Tongue (tissue), 1 donor: ENCODE measurements at regions not wholly inside any gene's neighbourhood (a gene's known extent, or its start where the extent isn't known, plus 50 kb on each side); places are given as distances from the start of the nearest gene placed in this dataset.
A peak's percentile ranks its signal among the peaks of the same experiment; 100 is the strongest.

Source experiments
- DNase-seq: peaks from one replicate; pipeline ENCODE4 v3.0.0-alpha.2; 2015

- DNase-seq, result no peak
Measured at GRCh38 chr1:232308616-232309015, 321.3 kb downstream of the SIPA1L2 start.

DNA sequence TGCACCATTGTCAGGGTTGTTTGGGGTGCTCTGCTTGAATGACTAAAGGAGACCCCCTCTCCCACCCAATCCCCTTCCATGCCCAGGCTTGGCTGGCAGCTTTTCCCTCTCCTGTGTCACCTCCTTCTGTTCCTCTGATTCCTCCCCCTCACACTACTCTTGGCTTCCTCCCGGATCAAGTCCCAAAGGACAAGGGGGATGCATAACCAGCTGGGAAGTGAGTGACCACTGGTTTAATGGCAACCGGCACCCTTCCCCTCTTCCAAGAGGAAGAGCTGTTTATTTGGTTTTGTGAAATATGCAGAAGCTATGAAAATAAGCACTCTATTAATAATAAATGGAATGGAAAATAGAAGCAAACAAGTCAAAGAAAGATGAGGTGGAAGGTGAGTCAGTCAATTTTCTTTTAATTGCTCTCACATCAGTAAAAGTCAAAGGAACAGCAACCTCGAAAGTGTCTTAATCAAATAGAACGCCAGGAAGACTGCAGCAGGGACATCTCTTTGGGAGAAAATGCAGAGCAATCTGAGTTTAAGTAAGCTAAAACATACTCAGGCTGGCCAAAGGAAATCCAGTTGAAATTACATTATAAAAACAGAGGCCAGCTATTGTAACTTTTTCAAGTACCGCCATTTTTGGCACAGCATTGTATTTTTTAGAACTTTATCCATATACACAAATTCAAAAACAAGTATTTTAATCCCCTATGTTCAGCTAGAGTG lies 322.5 kb downstream of the SIPA1L2 start:
- DNase-seq, result no peak

DNA sequence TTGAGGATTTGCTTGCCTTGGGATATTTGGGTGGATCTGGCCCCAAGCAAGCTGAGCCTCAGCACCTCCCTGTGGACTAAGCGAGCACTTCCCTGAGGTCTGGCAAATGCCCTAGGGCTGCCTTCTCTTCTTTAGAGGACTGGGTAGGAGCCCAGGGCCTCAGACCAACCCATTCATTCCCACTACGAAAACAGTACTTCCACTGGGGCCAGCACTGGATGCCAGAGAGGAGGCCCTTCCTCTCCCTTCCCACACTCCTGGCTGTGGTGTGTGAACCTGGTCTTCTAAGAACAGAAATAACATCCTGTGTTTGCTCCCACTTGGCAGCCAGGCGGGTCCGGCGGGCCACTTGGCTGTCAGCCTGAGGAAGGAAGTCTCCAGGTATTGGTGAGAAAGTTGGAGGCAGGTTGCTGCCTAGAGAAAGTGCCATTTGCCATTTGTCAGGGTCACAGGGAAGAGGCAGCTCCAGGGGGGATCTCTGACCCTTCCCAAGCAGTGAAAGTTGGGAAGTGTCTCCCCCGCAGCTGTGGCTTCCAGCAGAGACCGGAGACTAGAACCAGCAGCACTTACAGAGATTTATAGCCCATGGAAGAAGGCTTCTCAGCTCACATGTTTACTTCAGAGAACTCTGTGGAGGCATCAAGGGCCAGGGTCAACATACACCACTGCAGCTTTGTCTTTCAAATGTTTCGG lies 323.5 kb downstream of the SIPA1L2 start:
- DNase-seq, result no peak

- no peak for DNase-seq
Measured at GRCh38 chr1:232305050-232305449, 324.9 kb downstream of the SIPA1L2 start.

DNA sequence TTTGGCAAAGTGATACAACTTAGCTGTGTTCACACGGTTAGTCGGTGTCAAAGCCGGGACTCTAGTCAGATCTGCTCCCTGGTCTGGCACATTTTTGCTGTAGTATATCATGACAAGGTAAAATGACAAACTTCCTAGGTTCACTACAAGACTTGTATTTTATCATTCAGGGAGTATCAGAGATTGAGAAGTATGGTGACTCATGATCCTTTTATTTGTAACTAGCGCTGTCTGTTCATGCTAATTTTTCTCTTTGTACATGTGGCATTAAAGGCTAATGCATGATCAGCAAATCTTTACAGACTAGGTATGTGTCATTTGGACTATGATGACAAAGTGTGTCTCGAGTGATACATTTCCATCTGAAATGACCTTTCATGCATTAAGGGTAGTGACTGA lies 326.7 kb downstream of the SIPA1L2 start:
- no peak for DNase-seq

GRCh38 chr1:232302376-232303221 lies 327.3 kb downstream of the SIPA1L2 start:
- peak; percentile 32 for DNase-seq

DNA sequence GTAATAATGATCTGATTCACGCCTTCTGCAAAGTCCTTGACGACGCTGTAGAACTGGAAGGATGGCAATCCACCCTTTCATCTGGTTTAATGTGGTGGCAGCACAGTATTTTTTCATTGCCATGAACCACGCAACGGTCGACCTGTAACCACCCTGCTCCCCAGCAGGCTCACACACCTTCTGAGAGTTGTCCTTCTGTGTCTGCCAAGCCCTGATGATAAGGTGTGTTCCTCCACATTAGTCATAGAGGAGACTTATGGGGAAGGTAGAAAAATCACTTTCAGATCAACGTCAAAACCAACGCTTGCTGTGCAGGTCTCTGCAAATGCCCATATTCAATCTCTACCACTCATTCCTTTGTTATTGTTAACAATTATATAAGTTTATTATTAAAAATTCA lies 328.7 kb downstream of the SIPA1L2 start:
- DNase-seq, result no peak

DNA sequence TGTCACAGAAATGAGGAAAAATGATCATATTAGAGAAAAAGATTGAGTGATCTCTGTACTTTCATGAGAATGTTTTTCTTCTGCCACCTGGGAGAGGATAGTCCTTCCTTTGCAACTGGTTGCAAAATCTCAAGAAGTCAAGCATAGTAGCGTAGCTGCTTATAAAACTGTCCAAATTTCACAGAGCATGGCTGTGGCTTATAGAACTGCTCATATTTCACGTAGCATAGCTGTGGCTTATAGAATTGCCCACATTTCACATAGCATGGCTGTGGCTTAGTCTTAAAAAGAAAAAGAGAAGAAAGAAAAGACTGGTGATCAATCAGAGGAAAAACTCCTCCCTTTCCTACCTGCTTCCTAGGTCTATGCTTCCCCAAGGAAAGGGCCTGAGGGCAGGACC lies 329.5 kb downstream of the SIPA1L2 start:
- DNase-seq, result peak; percentile 28

- DNase-seq, result no peak
Measured at GRCh38 chr1:232296461-232296860, 333.5 kb downstream of the SIPA1L2 start.

DNA sequence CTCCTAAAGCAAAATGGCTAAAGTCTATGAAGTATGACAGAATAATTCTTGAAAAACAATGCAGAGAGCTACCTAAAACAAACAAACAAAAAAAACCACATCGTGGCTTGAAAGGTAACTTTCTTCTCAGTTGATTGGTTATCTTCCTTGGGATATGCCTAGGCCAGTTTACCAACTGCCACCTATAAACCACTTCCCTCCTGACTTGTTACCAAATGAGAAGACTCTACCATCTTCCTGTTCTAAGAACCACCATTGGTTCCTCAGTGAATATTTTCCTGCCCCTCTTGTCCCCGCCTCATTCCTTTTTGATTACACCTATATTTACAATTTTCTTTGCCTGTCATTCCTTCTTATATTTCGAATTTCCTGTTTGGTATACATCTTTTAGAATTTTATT lies 336.6 kb downstream of the SIPA1L2 start:
- no peak for DNase-seq

- no peak for DNase-seq
Measured at GRCh38 chr1:232292818-232293217, 337.1 kb downstream of the SIPA1L2 start.

- DNase-seq, result no peak
Measured at GRCh38 chr1:232292239-232292638, 337.7 kb downstream of the SIPA1L2 start.

DNA sequence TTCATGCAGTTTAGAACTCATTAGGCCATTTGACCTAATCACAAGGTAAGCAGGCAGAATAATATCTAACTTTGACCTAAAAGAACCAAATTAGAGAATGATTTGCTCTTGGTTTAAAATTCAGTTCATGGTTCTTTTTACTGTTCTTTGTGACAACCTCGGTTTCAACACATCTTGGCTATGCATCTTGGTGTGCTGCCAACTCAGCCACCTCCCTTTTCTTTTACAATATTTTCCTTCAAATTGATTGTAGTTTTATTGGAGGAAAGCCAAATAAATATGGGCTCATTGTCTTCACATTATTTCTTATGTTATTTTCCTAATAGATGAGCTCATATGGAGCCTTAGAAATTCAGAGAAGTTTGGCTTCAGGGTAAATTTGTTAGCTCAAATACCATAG lies 338.3 kb downstream of the SIPA1L2 start:
- DNase-seq, result peak; percentile 35

- no peak for DNase-seq
Measured at GRCh38 chr1:232291261-232291660, 338.7 kb downstream of the SIPA1L2 start.

DNA sequence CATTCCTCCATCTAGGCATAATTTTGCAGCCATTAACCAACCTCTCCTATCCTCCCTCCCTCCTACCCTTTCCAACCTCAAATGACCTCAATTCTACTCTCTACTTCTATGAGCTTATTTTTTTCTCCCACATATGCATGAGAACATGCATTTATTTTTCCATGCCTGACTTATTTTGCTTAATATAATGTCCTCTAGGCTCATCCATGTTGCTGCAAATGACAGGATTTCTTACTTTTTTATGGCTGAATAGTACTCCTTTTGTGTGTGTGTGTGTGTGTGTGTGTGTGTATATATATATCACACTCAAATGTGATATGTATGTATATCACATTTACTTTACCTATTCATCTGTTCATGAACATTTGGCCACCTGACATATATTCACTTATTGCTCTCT lies 339.4 kb downstream of the SIPA1L2 start:
- no peak for DNase-seq

- DNase-seq, result no peak
Measured at GRCh38 chr1:232287676-232288569, 342.0 kb downstream of the SIPA1L2 start.

DNA sequence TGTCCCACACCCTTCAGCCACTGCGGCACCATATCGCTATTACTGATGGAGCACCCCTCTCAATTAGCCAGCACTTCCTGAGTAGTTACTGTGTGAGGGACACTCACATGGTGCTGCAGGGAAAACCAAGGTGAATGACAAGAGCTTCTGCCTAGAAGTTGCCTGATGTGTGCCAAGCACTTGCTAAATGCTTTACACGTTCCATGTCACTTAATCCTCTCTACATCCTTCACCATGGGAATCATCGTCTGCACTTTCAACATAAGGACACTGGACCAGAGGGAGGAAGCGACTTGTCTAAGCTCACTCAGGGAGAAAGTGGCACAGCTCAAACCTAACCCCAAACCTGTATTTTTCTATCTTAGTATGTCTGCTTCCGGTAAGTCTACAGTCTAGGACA lies 344.8 kb downstream of the SIPA1L2 start:
- no peak for DNase-seq

GRCh38 chr1:232283864-232284263 lies 346.1 kb downstream of the SIPA1L2 start:
- DNase-seq, result no peak

DNA sequence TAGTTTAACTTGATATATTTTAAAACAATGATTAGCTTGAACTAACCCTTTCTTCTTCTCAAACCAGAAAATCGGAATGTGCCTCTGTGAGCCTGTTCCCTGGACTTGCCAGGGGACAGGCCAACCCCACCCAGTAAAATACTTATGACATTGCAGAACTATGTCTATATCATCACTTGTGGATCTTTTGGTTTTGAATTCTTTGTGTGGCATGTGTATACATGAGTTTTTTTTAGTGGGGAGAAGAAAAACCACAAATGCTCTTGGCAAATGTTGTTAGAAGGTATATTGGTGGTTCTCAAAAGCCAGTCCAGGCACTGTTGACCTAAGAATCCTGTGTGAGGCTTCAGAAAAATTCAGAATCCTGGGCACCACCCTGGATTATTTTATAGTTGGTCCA lies 347.4 kb downstream of the SIPA1L2 start:
- DNase-seq, result no peak

GRCh38 chr1:232280910-232281309 lies 349.0 kb downstream of the SIPA1L2 start:
- DNase-seq, result no peak

GRCh38 chr1:232279909-232280400 lies 350.0 kb downstream of the SIPA1L2 start:
- DNase-seq, result no peak

DNA sequence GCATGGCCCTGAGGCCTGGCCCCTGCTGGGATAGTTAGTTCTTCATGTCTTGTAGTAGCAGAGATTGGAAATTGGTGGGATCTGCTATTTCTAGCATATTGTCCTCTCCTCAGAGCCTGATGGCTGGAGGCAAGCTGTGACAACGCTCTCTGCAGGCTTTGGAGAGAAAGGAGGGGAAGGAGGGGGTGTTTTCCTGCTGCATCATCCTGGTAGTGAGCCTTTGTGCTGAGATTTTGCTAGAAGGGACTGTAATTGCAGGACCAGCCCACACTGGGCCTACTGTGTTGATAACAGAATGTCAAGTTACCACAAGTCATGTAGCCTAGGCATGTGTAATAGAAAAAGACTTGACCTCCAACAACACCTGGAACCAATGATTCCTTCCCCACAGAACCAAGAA lies 351.0 kb downstream of the SIPA1L2 start:
- no peak for DNase-seq
